Neural progenitor cell (in vitro differentiated cells): ENCODE measurements at regions not wholly inside any gene's neighbourhood (a gene's known extent, or its start where the extent isn't known, plus 50 kb on each side); places are given as distances from the start of the nearest gene placed in this dataset.

Experiments used
- CTCF ChIP-seq: fragments of 200-600 bp; sonication (generic); IDR thresholded peaks from 2 replicates; pipeline ENCODE4 v1.5.1; 2017; ENCODE audit warnings: antibody characterized with exemption, mild to moderate bottlenecking
- EZH2 ChIP-seq: fragments of 200-600 bp; sonication (generic); IDR thresholded peaks from 2 replicates; pipeline ENCODE4 v1.6.1; 2017; ENCODE audit warnings: antibody characterized with exemption, mild to moderate bottlenecking, moderate library complexity

- no peak for TF ChIP-seq CTCF
- no peak for TF ChIP-seq EZH2
These were observed 179.4 kb upstream of the LRRN1 start for GRCh38 chr3:3619815-3620214.
